Fibroblast of lung (primary cell): ENCODE measurements at regions not wholly inside any gene's neighbourhood (a gene's known extent, or its start where the extent isn't known, plus 50 kb on each side); places are given as distances from the start of the nearest gene placed in this dataset.

Experiments used
- DNase-seq, 2 donors: peaks; one replicate each; pipeline versions ENCODE4 v3.0.0 to v3.0.0-alpha.2; 2010; ENCODE audit warnings: low read depth in 2 of 2
- H2AFZ ChIP-seq: 2 replicates; pipeline ENCODE4 v1.5.1; 2012; ENCODE audit warnings: low read length, control low read depth, inconsistent platforms
- H3K27ac ChIP-seq: 2 replicates; pipeline ENCODE4 v1.5.1; 2011; ENCODE audit warnings: low read length, control low read depth; ENCODE audit not compliant: insufficient read depth
- H3K27me3 ChIP-seq: 2 replicates; pipeline ENCODE4 v1.5.1; 2011; ENCODE audit warnings: mild to moderate bottlenecking, low read length; ENCODE audit not compliant: control insufficient read depth, insufficient read depth
- H3K36me3 ChIP-seq: 2 replicates; pipeline ENCODE4 v1.5.1; 2011; ENCODE audit warnings: low read length; ENCODE audit not compliant: control insufficient read depth, insufficient read depth
- H3K4me1 ChIP-seq: 2 replicates; pipeline ENCODE4 v1.5.1; 2011; ENCODE audit warnings: low read length; ENCODE audit not compliant: control insufficient read depth, insufficient read depth; ENCODE audit errors: extremely low read depth
- H3K4me2 ChIP-seq: 2 replicates; pipeline ENCODE4 v1.5.1; 2011; ENCODE audit warnings: low read length, control low read depth; ENCODE audit not compliant: insufficient read depth; ENCODE audit errors: extremely low read depth
- H3K4me3 ChIP-seq, 4 experiments: fragments of 200-600 bp in 1 of 4; sonication (generic) in 1 of 4; replicated peaks in 1 of 4; 2 replicates each; pipeline ENCODE4 v1.5.1; 2011 to 2016; ENCODE audit warnings: low read length in 4 of 4, low read depth in 3 of 4, mild to moderate bottlenecking in 3 of 4, control low read depth in 2 of 4, inconsistent platforms in 1 of 4, mixed read lengths in 1 of 4; ENCODE audit not compliant: insufficient read depth in 1 of 4; ENCODE audit errors: control extremely low read depth in 1 of 4
- H3K79me2 ChIP-seq: 2 replicates; pipeline ENCODE4 v1.5.1; 2012; ENCODE audit warnings: mild to moderate bottlenecking, low read length, inconsistent platforms; ENCODE audit not compliant: control insufficient read depth, insufficient read depth
- H3K9ac ChIP-seq: 2 replicates; pipeline ENCODE4 v1.5.1; 2011; ENCODE audit warnings: mild to moderate bottlenecking, low read length, control low read depth; ENCODE audit not compliant: insufficient read depth
- H3K9me3 ChIP-seq: 2 replicates; pipeline ENCODE4 v1.5.1; 2012; ENCODE audit warnings: low read depth, low read length; ENCODE audit not compliant: control insufficient read depth, insufficient read depth
- H4K20me1 ChIP-seq: 2 replicates; pipeline ENCODE4 v1.5.1; 2011; ENCODE audit warnings: low read length; ENCODE audit not compliant: control insufficient read depth, insufficient read depth; ENCODE audit errors: extremely low read depth
- EZH2 ChIP-seq: IDR thresholded peaks from 2 replicates; pipeline ENCODE4 v1.5.1; 2012; ENCODE audit warnings: low read length, control low read depth, mild to moderate bottlenecking; ENCODE audit errors: missing control alignments
- TF ChIP-seq, protein P1 (sequence below), 2 donors: IDR thresholded peaks in 1 of 2; conservative IDR thresholded peaks in 1 of 2; 1 replicate in 1 of 2; 2 replicates in 1 of 2; pipeline ENCODE4 v1.5.1; 2011 to 2012; ENCODE audit warnings: low read length in 2 of 2, control low read depth in 1 of 2, inconsistent platforms in 1 of 2, low read depth in 1 of 2, mild to moderate bottlenecking in 1 of 2

DNA sequence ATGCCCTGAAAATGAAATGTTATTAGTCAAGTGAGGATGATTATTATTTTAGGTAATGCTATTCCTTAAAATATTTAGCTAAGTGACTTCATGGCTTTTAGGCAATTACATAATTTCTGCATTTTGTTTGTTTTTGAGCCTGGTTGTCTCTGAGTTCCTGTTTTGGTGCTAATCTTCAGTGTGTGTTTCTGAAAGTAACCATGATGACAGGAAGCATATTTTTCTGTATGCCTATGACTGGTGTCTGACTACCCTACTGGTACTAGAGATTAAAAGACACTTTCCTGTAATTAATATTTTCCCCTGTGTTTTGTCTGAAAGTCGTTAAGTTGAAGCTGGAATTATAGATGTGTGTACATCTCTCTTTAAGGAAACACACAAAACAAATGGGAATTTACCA, 295.0 kb upstream of the SPRED2 start:
- DNase-seq = no peak
- no peaks in the 10 kb centered on the region for H3K4me1 ChIP-seq
- H3K4me2 ChIP-seq = no peak overlapping the region
- no peak overlapping the region for H3K4me3 ChIP-seq
- H2AFZ ChIP-seq = no peak overlapping the region
- no peak overlapping the region for H3K9ac ChIP-seq
- no peaks in the 10 kb centered on the region for H3K79me2 ChIP-seq
- no peaks in the 10 kb centered on the region for H3K9me3 ChIP-seq
- H3K27me3 ChIP-seq = no peaks in the 10 kb centered on the region
- H3K36me3 ChIP-seq = no peaks in the 10 kb centered on the region
- no peak overlapping the region for H3K27ac ChIP-seq
- no peaks in the 10 kb centered on the region for H4K20me1 ChIP-seq
- TF ChIP-seq EZH2 = no peak
- TF ChIP-seq, protein P1, sequence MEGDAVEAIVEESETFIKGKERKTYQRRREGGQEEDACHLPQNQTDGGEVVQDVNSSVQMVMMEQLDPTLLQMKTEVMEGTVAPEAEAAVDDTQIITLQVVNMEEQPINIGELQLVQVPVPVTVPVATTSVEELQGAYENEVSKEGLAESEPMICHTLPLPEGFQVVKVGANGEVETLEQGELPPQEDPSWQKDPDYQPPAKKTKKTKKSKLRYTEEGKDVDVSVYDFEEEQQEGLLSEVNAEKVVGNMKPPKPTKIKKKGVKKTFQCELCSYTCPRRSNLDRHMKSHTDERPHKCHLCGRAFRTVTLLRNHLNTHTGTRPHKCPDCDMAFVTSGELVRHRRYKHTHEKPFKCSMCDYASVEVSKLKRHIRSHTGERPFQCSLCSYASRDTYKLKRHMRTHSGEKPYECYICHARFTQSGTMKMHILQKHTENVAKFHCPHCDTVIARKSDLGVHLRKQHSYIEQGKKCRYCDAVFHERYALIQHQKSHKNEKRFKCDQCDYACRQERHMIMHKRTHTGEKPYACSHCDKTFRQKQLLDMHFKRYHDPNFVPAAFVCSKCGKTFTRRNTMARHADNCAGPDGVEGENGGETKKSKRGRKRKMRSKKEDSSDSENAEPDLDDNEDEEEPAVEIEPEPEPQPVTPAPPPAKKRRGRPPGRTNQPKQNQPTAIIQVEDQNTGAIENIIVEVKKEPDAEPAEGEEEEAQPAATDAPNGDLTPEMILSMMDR (conservative IDR thresholded peaks at IDR 0.05 in 1 of 2, IDR thresholded peaks at IDR 0.05 in 1 of 2; ENCODE audit: low read depth in 1 of 2, low read length in 2 of 2) = no peak

DNA sequence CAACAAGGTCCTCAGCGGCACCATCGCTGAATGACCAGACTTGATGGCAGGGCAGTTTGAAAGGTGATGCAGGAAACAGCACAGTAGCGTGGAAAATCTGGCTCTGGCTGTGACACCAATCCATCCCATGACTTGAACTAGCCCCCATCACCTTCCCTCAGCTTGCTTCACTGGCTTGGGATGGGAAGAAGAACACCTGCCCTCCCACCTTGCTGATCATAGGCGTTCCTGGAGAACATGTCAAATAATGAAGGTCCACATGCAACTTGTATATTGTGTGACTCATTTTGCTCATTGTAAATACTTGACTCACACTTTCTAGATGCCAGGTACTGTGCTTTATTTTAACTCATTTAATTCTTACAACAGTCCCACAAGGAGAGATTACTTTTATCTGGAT, 292.4 kb upstream of the SPRED2 start:
- H3K27ac ChIP-seq = no peak overlapping the region
- H3K9me3 ChIP-seq = no peaks in the 10 kb centered on the region
- TF ChIP-seq, protein P1 (conservative IDR thresholded peaks at IDR 0.05 in 1 of 2, IDR thresholded peaks at IDR 0.05 in 1 of 2; ENCODE audit: low read depth in 1 of 2, low read length in 2 of 2) = no peak
- TF ChIP-seq EZH2 = no peak

DNA sequence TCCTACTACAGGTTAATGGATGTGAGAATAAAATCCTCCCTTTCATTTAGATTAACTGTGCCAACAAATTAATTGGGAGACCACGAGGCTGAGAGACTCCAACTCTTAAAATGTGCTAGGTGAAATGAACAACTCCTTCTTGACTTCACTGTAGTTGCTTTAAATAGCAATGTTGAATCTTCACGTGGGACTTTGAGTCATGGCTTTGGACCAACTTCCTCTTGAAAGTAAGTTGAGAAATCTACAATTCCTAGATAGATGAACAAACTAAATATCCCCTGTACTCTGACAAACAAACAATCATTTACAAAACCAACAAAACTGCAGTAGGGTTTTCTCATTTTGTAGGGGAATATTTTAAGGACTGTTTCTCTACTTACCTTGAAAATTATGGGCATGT, 291.9 kb upstream of the SPRED2 start:
- H4K20me1 ChIP-seq = no peaks in the 10 kb centered on the region
- TF ChIP-seq, protein P1 (conservative IDR thresholded peaks at IDR 0.05 in 1 of 2, IDR thresholded peaks at IDR 0.05 in 1 of 2; ENCODE audit: low read depth in 1 of 2, low read length in 2 of 2) = no peak
- TF ChIP-seq EZH2 = no peak
- H3K27ac ChIP-seq = no peak overlapping the region
- H3K79me2 ChIP-seq = no peaks in the 10 kb centered on the region
- H2AFZ ChIP-seq = no peak overlapping the region
- no peak overlapping the region for H3K4me2 ChIP-seq
- no peaks in the 10 kb centered on the region for H3K36me3 ChIP-seq
- H3K9me3 ChIP-seq = no peaks in the 10 kb centered on the region
- no peak for DNase-seq
- no peaks in the 10 kb centered on the region for H3K27me3 ChIP-seq
- no peak overlapping the region for H3K4me3 ChIP-seq
- H3K9ac ChIP-seq = no peak overlapping the region
- H3K4me1 ChIP-seq = no peaks in the 10 kb centered on the region

More for the DNA sequence above, 292.4 kb upstream of the SPRED2 start:
- Histone ChIP-seq H3K79me2 (no peaks in the 10 kb centered on the region), H3K4me3 (no peak overlapping the region), H3K9ac (no peak overlapping the region), H3K4me1 (no peaks in the 10 kb centered on the region), H2AFZ (no peak overlapping the region), H3K36me3 (no peaks in the 10 kb centered on the region), H3K4me2 (no peak overlapping the region), H4K20me1 (no peaks in the 10 kb centered on the region), H3K27me3 (no peaks in the 10 kb centered on the region)
- DNase-seq = no peak
